HG03442 (cell line): ENCODE measurements at regions not wholly inside any gene's neighbourhood (a gene's known extent, or its start where the extent isn't known, plus 50 kb on each side); places are given as distances from the start of the nearest gene placed in this dataset.

Experiments
- ATAC-seq: cut with Tn5 transposase; IDR thresholded peaks from one replicate; pipeline ENCODE4 v1.9.1; 2021; ENCODE audit warnings: mild to moderate bottlenecking, moderate library complexity; ENCODE audit not compliant: unreplicated experiment

DNA sequence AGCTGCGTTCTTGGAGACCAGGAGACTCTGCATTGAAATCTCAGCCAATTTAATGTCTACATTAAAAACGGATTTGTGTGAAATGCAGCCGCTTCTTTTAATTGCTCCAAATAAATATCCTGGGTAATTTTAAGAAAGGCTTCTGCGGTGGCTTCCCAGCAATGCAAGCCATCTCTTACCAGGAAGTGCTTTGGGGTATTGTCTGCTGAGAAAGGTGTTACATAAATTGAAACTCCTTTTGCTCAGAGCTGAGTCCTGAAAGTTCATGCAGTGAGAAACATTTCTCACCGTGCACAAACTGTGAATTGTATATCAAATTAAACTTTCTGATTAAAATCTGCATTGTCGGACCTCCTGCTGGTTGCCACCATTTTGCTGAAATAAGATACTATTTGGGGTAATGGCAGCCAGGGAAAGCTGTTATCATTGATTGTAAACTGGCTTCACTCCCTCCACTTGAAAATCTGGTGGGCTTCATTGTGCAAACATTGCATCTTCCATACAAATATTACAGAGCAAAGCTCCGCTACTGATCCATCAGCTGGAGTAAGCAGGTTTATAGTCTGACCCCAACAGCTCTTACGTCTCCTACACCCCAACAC lies 59.5 kb downstream of the ZIC5 start:
- no peak for ATAC-seq

DNA sequence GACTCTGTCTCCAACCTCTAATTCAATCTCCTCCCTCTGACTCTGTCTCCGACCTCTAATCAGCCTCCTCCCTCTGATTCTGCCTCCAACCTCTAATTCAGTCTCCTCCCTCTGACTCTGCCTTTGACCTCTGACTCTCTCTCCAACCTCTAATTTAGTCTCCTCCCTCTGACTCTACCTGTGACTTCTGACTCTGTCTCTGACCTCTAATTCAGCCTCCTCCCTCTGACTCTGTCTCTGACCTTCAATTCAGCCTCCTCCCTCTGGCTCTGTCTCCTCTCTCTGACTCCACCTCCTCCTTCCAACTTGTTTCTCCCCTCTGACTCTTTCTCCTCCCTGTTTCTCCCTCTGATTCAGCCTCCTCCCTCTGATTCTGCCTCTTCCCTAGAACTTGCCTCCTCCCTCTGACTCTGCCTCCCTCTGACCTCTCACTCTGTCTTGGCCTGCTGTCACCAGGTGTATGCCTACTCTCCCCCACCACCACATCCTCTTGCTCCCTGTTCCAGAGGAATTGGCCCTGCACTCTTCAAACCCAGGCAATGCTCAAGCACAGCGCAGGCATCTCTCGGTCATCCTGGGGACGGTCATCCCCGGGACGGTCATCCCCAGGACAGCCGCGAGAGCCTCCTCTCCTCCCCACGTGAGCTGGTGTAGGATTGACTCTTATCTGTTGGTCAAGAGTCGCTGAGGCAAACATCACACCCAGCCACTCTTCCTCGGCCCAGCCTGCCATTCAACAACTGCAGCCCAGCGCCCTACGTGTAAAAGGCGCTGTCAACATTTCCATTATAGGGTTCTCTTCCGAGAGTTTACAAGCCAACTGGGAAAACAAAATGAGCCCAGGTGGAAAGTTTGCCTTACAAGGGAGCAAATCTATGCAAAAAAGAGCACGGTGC lies 60.2 kb downstream of the ZIC5 start:
- ATAC-seq = no peak

DNA sequence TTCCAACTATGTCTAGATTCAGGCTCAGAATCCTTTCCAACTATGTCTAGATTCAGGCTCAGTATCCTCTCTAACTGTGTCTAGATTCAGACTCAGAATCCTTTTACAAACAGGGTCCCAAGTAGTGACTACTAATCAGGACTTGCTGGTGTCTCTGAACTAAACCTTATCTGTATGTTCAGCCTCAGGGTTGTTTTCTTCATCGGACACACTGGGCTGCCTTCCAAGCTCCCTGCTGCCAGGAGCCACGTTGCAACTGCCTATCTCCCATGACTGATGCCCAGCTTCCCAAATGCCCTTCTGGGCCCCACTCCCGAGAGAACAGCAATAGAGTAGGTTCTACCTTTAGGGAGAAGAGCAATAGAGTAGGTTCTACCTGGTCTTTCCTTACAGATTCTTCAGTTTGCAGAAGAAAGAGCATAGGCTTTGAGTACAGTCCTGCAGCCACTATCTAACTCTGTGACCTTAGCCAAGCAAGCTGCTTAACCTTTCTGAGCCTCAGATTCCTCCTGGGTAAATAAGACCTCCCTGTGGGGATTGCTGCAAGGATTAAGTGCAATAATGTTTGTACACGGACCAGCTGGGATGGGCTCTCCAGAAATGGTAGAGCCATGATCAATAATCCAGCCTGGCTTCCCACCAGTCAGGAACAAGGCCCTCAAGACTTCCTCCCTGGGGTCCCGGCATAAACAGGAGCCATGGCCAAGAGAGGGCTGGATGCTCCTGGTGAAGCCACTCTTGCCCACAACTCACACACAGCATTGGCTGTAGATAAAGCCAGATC lies 61.5 kb downstream of the ZIC5 start:
- ATAC-seq = no peak

DNA sequence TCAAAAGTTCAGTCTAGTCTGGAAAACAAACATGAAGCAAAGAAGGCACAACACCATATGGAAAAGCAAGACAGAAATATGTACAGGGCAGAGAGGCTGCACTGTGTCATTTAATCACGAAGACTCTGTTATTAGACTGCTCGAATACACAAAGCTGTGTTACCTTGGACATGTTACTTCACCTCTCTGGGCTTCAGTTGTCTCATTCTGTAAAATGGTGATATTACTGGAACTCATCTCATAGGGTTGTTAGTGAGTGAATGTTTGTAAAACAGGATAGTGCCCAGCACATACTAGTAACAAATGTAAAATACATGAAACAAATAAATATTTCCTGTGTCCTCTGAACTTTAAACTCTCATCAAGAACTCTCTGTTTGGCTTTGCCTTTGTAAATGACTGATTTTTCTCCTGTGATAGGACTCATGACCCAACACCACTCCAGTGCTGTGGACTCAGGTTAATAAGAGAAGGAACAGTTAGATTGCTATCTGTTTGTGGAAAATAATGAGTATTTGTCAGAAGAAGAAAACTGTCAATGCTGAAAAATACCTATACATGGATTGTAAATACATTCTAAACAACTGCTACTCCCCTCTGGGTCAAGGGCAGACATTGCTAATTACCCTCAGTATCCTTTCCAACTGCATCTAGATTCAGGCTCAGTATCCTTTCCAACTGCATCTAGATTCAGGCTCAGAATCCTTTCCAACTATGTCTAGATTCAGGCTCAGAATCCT lies 62.3 kb downstream of the ZIC5 start:
- ATAC-seq = no peak

DNA sequence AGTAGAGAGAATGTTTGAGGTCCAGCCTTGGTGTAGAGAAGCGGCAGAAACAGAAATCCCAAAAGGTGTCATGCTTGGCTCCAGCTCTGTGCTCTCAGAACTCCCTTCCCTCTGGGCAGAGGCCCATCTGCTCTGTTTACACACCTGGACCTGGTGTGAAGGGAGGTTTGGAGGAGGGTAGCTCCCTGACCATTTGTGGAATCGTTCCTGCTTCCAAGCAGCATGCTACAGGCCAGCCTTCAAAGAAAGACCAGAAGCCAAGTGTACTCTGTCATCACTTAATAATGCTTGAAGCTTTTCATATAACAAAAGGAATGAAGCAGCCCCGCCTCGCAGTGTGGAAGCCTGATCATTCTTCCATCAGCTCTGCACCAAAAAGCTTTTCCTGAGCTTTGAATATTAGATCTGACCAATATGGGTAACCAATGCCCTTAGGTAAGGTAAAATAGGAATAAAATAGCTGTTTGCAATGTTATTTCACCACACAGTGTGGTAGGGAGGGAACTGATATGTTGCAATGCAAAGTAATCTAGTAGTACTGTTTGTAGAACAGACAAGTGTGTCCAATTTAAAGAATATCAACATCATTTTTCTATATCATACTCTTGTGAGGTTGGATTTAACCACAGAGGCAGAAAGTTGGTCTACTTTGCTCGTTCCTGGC lies 63.3 kb downstream of the ZIC5 start:
- ATAC-seq = no peak

DNA sequence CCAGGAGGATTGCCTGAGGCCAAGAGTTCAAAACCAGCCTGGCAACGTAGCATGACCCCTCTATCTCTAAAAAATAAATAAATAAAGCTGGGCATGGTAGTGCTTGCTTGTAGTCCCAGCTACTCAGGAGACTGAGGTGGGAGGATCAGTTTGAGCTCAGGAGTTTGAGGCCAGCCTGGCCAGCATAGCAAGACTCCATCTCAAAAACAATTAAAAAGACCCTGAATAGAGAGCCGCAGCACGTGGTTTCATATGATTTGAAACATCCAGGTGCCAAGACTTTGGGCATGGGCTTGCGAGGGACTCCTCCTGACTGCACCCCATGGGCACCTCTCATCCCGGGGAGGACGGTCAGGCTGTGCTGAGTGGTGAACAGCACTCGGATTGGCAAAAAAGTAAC lies 63.9 kb downstream of the ZIC5 start:
- no peak for ATAC-seq

DNA sequence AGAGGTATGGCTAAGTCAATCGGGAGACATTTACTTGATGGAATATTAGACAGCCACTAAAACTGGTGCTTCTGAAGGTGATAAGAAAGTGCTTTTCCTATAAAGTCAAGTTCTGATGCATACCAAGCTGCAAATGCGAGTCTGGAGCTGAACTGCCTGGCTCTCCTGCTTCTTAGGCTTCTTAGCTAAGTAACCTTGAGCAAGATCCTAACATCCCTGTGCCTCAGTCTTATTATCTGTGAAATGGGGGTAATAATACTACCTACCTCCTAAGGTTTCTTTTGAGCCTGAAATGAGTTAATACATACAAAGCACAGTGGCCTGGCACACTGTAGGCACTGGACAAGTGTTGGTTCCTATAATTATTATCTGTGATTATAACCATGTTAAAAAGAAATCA lies 64.5 kb downstream of the ZIC5 start:
- ATAC-seq = no peak

DNA sequence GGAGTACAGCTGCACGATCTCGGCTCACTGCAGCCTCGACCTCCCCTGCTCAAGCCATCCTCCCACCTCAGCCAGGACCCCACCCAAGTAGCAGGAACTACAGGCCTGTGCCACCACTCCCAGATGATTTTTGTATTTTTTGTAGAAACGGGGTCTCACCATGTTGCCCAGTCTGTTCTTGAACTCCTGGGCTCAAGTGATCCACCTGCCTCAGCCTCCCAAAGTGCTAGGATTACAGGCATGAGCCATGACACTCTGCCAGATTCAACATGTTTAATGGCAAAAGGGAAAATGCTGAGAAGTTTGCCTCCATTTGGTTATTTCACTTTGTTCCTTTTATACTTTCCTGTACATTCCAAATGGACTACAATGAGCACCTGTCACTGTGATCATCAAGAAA lies 65.8 kb downstream of the ZIC5 start:
- ATAC-seq = no peak

DNA sequence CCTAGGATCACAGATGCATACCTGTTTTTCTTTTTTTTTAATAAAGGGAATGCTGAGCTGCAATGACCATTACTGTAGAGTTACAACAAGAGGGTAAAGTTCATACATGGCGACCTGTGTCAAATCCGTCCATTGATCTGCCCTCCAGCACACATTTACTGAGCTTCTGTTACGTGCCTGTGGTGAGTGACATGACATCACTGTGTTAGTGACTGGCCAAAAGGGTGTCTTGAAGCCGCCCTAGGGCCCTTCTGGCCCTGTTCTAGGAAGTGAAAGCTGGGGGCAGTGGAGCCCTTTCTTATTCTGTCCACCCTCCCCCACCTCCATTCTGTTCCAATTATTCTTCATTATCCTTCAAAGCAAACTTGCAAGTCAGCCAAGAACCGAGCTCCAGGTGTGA lies 66.3 kb downstream of the ZIC5 start:
- no peak for ATAC-seq

DNA sequence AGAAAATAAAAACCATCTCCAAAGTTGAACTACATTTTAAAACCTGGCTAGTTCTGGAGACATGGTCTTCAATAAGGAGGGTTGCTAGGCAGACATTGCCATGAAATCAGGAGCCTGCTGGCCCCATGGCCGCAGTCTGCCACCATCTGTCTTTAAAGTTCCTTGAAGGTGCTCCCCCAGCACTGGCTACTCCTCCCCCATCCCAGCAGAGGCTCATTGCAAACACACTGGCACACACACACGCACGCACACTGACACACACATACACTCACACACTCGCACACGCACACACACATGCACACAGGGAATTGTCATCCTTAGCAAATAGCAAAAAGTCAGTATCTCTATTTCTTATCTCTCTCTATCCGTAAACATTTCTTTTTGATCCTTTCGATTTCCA lies 68.4 kb downstream of the ZIC5 start:
- no peak for ATAC-seq

DNA sequence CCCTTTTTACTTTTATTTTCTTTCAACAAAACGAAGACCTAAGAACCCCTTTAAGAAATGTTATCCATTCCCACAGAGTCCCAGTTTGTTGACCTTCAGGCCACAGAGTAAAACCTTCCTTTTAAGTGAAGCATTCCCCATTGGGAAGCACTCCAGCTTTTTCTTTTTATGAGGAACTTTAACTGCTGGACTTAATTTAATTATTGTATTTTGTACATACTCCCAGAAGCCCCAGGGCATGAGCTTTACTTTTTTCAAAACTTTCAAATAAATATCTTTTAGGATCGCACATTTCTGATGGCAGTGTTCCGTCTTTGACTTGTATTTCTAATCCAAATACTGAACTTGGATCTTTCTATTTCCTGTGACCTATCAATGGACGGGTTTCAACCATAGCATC lies 68.9 kb downstream of the ZIC5 start:
- no peak for ATAC-seq

DNA sequence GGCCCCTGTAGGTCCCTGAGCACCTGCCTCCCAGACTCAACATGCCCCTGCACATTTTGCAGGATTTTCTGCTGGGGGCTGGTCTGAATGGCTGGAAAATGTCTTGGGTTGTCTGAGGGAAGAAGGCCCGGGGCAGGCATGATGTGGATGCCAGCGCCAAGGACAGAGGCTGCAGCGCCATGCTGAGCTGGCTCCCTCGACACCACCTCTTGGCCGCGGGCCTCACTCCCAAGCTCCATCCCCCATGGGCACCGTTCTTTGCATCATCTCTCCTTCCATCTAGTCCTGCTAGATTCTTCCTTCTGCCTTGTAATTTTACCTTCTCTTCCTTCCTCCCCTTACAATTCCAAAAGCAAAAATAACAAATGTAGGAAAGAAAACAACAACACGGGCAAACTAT lies 70.6 kb downstream of the ZIC5 start:
- ATAC-seq = no peak

DNA sequence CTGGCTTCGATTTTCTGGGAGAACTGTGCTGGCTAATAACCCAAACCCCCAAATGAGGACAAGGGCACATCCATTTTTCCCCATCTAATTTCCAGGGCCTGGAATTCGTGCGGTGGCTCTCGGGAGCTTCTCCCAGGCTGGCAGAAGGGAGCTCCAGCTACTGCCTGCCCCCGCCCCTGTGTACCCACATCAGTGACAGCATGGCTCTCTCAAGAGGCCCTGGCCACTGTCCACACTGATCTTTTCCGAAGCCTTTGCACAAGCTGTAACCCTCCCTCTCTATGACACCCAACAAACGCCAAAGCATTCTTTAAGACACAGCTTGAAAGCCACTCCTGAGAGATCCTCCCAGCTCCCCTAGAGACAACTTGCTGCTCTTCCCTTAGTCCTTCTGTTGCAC lies 73.1 kb downstream of the ZIC5 start:
- ATAC-seq = no peak

DNA sequence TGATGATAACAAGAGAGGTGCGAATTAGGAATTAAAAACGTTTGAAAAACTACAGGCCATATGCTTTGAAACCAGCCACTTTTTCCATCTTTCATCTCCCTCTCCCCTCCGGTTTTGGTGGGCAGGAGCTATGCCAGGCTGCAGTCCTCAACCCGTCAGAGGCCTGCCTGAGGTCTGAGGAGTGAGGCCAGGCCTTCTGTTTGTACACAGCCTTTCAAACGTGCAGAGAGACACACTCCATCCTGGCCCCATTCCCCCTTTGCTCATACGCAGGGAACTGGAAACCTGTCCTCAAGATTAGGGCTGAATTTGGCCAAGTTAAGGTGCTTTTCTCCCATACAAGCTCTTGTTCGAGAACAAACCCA lies 74.5 kb downstream of the ZIC5 start:
- ATAC-seq = no peak

DNA sequence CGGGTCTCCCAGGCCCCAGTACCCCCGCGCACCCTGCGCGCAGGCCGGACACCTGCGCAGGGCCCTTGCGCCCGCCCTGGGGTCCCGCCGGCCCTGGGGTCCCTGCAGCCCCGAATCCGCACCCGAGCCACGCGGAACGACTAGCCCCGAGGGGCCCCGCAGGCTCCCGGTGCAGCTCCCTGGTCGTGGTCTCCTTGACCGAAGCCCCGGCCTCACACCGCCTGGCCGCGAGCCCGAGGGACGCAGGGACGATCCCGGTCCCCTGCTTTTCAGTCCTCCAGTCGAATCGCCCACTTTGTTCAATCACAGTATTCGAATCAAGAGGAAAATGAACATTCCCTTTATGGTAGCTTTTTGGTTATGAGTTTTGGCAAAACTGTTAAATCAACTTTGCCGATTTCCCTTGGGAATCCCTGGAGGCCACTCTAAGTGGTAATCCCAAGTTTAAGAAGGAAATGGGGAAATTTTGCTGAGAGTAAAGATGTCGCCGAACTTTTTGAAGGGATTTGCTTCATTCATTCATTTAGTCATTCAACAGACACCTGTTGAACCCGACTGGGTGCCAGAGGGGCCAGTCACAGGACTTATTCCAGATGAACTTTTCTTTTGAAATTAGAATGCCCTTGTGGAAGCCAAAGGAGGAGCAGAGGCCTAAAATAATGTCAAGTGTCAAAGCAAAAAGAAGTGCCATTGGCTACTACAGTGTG lies 75.0 kb downstream of the ZIC5 start:
- no peak for ATAC-seq

DNA sequence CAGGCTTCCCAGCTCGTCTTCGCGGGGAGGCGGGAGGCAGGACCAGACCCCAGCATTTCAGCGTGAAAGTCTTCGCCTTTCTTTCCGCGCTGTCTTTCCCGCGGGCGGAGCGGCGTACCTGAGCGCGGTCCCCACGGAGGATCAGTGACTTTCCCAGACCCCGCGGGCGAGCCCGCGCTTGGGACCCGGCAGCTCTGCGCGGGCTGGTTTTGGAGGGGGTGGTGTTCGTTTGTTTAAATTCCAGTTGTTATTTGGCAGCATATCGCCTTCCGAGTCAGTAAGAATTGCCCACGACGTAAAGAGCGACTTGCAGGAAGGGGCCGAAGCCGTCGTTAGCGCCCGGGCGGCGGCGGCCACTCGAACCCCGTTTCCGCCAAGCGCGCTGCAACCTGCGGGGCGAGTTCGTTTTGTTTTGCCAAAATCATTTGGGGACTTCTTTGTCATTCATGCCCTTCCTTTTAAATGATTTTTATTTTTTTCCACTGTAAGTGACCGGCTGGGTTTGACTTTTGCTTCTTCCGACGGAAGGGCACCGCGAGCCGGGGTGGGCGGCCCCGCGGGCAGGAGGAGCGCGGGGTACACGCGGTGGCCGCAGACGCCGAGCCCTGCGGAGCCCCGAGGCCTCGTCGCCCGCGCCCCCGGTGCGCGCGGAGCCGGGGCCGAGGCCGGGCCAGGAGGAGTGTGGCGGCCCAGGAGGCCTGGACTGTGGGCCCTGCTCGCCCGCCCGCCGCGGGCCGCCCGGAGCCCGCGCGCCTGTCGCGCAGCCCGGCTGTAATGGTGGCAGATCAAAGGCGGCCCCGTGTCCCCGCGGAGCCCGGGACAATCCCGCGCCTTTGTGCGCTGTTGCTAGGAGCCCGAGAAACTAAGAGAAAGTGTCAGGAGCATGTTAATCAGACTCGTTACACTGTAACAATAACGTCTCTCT lies 75.9 kb downstream of the ZIC5 start:
- ATAC-seq = no peak

DNA sequence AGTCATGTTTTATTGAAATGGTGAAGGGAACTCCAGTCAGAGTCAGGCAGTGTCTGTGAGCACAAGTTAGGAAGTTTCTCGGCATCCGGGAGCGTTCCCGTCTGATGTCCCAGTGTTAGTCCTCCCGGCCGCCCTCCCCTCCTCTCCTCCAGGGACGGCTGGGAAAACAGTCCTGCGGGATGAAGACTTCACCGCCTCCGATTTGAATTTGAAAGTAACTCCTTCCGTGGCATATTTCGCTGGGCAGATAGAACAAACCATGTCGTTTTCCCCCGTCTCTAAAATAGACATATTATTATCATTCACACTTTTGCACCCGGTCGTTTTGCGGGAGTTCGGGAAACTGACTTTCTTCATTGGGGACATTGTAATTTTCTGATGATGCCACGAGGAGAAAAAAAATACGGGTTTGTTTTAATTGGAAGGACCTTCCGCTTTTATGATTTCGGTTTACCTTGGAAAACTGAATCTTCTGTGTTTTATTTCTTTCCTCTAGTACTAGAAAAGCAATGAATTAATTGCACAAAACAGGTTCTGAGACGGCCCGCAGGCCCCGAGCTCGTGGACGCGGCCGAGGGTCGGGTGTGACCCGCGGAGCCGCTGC lies 76.6 kb downstream of the ZIC5 start:
- ATAC-seq = no peak

DNA sequence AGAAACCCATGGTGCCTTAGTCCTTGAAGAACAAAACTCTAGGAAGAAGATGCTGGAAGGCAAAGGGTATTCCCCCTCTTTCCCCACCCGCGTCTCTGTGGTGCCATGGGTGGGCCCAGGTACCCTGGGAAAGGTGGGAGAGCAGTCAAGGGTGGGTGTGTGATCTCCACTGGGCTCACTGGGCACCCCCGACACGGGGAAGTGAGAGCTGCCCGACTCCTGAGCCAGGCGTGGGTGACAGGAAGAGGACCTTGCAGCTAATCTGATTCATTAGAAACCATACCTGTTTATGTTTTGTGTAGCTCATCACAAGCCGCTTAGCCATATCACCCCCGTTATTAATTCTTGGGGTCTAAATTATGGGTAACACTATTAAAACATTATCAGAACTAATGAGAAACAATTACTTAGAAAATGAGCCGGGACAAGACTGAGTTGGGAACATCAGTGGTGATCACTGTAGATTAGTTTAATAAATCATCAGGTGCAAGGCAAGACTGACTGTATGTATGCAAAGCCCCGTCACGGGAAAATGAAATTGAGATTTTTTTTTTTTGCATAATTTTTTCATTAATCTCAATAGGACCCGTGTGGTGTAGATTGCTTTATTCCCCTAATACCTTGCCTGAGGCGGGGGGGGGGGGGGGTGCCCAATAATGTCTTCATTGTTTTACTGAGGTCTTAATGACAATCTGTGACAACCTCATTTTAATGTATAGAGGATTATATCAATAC lies 77.3 kb downstream of the ZIC5 start:
- ATAC-seq = no peak
